Lower leg skin (tissue), 3 donors: ENCODE measurements at regions not wholly inside any gene's neighbourhood (a gene's known extent, or its start where the extent isn't known, plus 50 kb on each side); places are given as distances from the start of the nearest gene placed in this dataset.
"Not testable (repeated sequence)": the region's sequence is repeated elsewhere in the genome, so short reads cannot be mapped to it uniquely, and the experiment has no call there.

Experiments
- POLR2A ChIP-seq, 2 donors: fragments of 450-650 bp; IDR thresholded peaks; one replicate each; pipeline ENCODE4 v1.6.1; 2016 to 2017; ENCODE audit warnings: antibody characterized with exemption in 2 of 2, mild to moderate bottlenecking in 1 of 2, moderate library complexity in 1 of 2
- TF ChIP-seq, protein P1 (sequence below), 3 donors: fragments of 450-650 bp; IDR thresholded peaks; one replicate each; pipeline ENCODE4 v1.5.1; 2016; ENCODE audit warnings: antibody characterized with exemption in 3 of 3, mild to moderate bottlenecking in 3 of 3, moderate library complexity in 2 of 3

DNA sequence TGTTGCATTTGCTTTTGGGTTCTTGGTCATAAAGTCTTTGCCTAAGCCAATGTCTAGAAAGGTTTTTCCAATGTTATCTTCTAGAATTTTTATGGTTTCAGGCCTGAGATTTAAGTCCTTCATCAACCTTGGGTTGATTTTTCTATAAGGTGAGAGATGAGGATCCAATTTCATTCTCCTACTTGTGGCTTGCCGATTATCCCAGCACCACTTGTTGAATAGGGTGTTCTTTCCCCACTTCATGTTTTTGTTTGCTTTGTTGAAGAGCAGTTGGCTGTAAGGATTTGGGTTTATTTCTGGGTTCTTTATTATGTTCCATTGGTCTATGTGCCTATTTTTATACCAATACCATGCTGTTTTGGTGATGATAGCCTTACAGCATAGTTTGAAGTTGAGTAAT, 615.2 kb downstream of the PTPRC start:
- TF ChIP-seq, protein P1, sequence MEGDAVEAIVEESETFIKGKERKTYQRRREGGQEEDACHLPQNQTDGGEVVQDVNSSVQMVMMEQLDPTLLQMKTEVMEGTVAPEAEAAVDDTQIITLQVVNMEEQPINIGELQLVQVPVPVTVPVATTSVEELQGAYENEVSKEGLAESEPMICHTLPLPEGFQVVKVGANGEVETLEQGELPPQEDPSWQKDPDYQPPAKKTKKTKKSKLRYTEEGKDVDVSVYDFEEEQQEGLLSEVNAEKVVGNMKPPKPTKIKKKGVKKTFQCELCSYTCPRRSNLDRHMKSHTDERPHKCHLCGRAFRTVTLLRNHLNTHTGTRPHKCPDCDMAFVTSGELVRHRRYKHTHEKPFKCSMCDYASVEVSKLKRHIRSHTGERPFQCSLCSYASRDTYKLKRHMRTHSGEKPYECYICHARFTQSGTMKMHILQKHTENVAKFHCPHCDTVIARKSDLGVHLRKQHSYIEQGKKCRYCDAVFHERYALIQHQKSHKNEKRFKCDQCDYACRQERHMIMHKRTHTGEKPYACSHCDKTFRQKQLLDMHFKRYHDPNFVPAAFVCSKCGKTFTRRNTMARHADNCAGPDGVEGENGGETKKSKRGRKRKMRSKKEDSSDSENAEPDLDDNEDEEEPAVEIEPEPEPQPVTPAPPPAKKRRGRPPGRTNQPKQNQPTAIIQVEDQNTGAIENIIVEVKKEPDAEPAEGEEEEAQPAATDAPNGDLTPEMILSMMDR (IDR thresholded peaks at IDR 0.05) = not testable (repeated sequence)
- TF ChIP-seq POLR2A (IDR thresholded peaks at IDR 0.05) = not testable (repeated sequence)
